ENCODE measurements at regions not wholly inside any gene's neighbourhood (a gene's known extent, or its start where the extent isn't known, plus 50 kb on each side); places are given as distances from the start of the nearest gene placed in this dataset.

GRCh38 chr11:128407962-128408361, 179.4 kb downstream of the ETS1 start:
- TF ChIP-seq, protein P1, sequence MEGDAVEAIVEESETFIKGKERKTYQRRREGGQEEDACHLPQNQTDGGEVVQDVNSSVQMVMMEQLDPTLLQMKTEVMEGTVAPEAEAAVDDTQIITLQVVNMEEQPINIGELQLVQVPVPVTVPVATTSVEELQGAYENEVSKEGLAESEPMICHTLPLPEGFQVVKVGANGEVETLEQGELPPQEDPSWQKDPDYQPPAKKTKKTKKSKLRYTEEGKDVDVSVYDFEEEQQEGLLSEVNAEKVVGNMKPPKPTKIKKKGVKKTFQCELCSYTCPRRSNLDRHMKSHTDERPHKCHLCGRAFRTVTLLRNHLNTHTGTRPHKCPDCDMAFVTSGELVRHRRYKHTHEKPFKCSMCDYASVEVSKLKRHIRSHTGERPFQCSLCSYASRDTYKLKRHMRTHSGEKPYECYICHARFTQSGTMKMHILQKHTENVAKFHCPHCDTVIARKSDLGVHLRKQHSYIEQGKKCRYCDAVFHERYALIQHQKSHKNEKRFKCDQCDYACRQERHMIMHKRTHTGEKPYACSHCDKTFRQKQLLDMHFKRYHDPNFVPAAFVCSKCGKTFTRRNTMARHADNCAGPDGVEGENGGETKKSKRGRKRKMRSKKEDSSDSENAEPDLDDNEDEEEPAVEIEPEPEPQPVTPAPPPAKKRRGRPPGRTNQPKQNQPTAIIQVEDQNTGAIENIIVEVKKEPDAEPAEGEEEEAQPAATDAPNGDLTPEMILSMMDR (IDR thresholded peaks at IDR 0.05; ENCODE audit: low read depth, low read length) = no peak
- TF ChIP-seq EZH2phosphoT487 (IDR thresholded peaks at IDR 0.05; ENCODE audit: low read depth) = no peak

Data from OCI-LY3 (cell line).